Muscle layer of duodenum (tissue), 2 donors: ENCODE measurements at regions not wholly inside any gene's neighbourhood (a gene's known extent, or its start where the extent isn't known, plus 50 kb on each side); places are given as distances from the start of the nearest gene placed in this dataset.

ENCODE experiments used
- H3K27ac ChIP-seq: one replicate; pipeline ENCODE4 v1.7.0; 2013; ENCODE audit warnings: mild to moderate bottlenecking, low read length
- H3K27me3 ChIP-seq: one replicate; pipeline ENCODE4 v1.7.0; 2013; ENCODE audit warnings: low read depth, mild to moderate bottlenecking, control low read depth, low read length
- H3K36me3 ChIP-seq, 2 donors: one replicate each; pipeline ENCODE4 v1.7.0; 2013; ENCODE audit warnings: low read length in 2 of 2, control low read depth in 1 of 2, mild to moderate bottlenecking in 1 of 2; ENCODE audit not compliant: insufficient read depth in 2 of 2, control insufficient read depth in 1 of 2
- H3K4me1 ChIP-seq, 2 donors: one replicate each; pipeline ENCODE4 v1.7.0; 2013; ENCODE audit warnings: low read length in 2 of 2, mild to moderate bottlenecking in 2 of 2, control low read depth in 1 of 2, moderate library complexity in 1 of 2; ENCODE audit not compliant: insufficient read depth in 2 of 2, control insufficient read depth in 1 of 2
- H3K4me3 ChIP-seq, 2 donors: one replicate each; pipeline ENCODE4 v1.7.0; 2013; ENCODE audit warnings: low read length in 2 of 2, low read depth in 1 of 2, mild to moderate bottlenecking in 1 of 2
- H3K9me3 ChIP-seq, 2 donors: one replicate each; pipeline ENCODE4 v1.7.0; 2013; ENCODE audit warnings: low read length in 2 of 2, control low read depth in 1 of 2, mild to moderate bottlenecking in 1 of 2; ENCODE audit not compliant: control insufficient read depth in 1 of 2
- donor health status: healthy.

DNA sequence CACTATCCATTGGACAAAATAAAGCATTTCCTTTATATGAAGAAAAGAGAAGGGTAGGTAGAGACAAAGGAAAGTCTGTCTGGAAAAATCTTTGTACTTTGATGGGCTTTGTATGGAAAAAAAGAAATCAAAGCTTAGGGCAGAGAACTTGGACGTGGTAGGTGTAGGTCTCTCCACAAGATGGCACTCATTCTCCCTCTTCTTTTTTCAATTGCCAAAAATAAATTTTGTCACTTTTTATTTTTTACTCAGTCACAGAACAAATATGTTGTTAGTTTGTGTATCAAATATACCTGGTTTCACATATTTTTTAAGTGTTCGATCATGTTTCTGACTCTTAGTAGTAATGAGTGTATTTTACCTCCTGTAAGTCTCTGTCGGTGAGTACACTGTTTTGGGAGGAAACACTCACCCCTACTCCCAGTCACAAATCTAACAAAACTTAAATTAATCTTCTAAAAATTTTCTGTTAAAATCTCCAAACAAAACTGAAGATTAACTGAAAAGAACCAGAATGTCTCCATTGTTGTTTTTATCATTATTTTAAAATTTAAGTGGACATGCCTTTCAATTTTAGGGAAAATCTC lies 415.8 kb upstream of the GOLIM4 start:
- Histone ChIP-seq H3K9me3 (no peaks in the 10 kb centered on the region), H3K36me3 (no peaks in the 10 kb centered on the region), H3K4me1 (no peaks in the 10 kb centered on the region), H3K27ac (no peak overlapping the region), H3K4me3 (no peak overlapping the region), H3K27me3 (no peaks in the 10 kb centered on the region)

DNA sequence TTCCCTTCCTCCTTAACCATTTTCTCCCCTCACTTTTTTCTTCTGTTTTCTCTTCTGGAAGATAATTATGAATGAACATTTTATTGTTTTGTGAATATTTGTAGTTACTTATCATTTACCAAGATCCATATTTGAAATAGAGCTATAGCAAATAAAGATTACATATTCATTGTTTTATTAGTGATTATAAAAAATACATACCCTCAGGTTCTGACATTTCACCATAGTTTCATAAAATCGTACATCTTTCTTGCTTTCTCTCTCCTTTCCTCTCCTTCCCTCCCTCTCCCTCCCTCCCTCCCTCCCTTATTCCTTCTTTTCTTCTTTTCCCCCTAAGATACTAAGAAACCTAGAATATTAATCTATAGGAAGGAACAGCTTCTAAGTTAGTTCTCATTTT lies 410.9 kb upstream of the GOLIM4 start:
- H3K9me3 ChIP-seq: no peaks in the 10 kb centered on the region
- H3K27me3 ChIP-seq: no peaks in the 10 kb centered on the region
- H3K36me3 ChIP-seq: no peaks in the 10 kb centered on the region
- no peak overlapping the region for H3K4me3 ChIP-seq
- H3K4me1 ChIP-seq: no peaks in the 10 kb centered on the region
- no peak overlapping the region for H3K27ac ChIP-seq

- Histone ChIP-seq H3K4me3 (no peak overlapping the region), H3K27me3 (no peaks in the 10 kb centered on the region), H3K4me1 (no peaks in the 10 kb centered on the region), H3K27ac (no peak overlapping the region), H3K9me3 (no peaks in the 10 kb centered on the region), H3K36me3 (no peaks in the 10 kb centered on the region)
Observed at GRCh38 chr3:168501570-168501969, 405.8 kb upstream of the GOLIM4 start.

DNA sequence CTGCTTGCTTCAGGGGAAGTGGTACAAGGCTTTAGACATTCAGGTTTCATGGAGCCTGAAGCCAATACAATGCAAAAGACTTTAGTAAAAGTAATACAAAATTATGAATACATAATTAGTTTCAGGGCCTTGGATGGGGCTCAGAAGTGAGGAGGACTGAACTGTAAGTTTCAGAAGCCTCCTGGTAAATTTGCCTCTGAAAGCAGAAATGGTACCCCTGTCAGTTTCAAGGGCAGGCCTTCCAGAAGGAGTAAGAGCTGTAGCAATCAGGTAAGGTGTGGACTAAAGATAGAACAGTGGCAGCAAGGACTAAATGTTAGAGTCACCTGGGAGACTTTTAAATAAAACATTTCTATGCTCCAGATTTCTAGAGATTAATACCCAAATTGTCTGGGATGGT lies 402.5 kb upstream of the GOLIM4 start:
- Histone ChIP-seq H3K27me3 (no peaks in the 10 kb centered on the region), H3K36me3 (no peaks in the 10 kb centered on the region), H3K27ac (no peak overlapping the region), H3K9me3 (no peaks in the 10 kb centered on the region), H3K4me3 (no peak overlapping the region), H3K4me1 (no peaks in the 10 kb centered on the region)

GRCh38 chr3:168497741-168498140 lies 402.0 kb upstream of the GOLIM4 start:
- H3K27me3 ChIP-seq: no peaks in the 10 kb centered on the region
- H3K27ac ChIP-seq: no peak overlapping the region
- H3K4me1 ChIP-seq: no peaks in the 10 kb centered on the region
- H3K9me3 ChIP-seq: no peaks in the 10 kb centered on the region
- H3K4me3 ChIP-seq: no peak overlapping the region
- H3K36me3 ChIP-seq: no peaks in the 10 kb centered on the region

- Histone ChIP-seq H3K4me1 (no peaks in the 10 kb centered on the region), H3K27ac (no peak overlapping the region), H3K36me3 (no peaks in the 10 kb centered on the region), H3K4me3 (no peak overlapping the region), H3K9me3 (no peaks in the 10 kb centered on the region), H3K27me3 (no peaks in the 10 kb centered on the region)
Observed at GRCh38 chr3:168497183-168497582, 401.5 kb upstream of the GOLIM4 start.

DNA sequence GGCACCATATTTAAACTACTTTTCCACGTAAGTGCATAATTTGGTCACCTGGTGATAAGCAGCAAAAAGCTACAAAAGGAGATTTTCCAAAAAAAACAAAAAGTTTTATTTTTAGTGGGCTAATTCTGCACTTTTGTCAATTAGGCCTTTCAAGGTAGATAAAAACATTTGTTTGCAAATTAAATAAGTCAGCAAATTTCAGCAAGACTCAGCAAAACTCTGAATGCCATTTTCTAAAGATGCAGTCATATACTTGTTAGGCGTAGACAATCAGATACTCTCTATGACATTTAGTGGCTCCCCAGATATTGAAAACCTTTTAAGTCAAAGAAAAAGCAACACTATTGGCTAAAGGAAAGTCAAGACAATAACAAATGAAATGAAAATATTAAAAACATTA lies 400.2 kb upstream of the GOLIM4 start:
- no peaks in the 10 kb centered on the region for H3K27me3 ChIP-seq
- H3K36me3 ChIP-seq: no peaks in the 10 kb centered on the region
- no peak overlapping the region for H3K27ac ChIP-seq
- no peaks in the 10 kb centered on the region for H3K9me3 ChIP-seq
- no peak overlapping the region for H3K4me3 ChIP-seq
- H3K4me1 ChIP-seq: no peaks in the 10 kb centered on the region

DNA sequence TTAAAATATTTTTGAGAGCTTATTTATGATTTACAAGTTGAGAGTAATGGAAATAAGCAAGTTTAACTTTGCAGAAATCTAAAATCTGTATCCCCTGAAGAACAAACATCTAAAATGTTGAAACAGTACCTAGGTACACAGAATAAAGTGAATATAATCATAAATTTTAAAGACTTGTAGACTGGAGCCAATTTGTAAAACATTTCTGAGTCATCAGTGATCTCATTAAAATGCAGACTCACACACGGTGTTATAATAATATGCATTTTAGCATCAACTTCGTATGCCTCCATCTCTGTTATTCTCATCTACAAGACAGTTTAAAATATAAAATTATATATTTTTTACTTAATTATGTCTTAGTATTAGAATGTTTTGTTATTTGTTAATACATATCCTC lies 399.5 kb upstream of the GOLIM4 start:
- Histone ChIP-seq H3K27ac (no peak overlapping the region), H3K4me1 (no peaks in the 10 kb centered on the region), H3K27me3 (no peaks in the 10 kb centered on the region), H3K9me3 (no peaks in the 10 kb centered on the region), H3K4me3 (no peak overlapping the region), H3K36me3 (no peaks in the 10 kb centered on the region)

DNA sequence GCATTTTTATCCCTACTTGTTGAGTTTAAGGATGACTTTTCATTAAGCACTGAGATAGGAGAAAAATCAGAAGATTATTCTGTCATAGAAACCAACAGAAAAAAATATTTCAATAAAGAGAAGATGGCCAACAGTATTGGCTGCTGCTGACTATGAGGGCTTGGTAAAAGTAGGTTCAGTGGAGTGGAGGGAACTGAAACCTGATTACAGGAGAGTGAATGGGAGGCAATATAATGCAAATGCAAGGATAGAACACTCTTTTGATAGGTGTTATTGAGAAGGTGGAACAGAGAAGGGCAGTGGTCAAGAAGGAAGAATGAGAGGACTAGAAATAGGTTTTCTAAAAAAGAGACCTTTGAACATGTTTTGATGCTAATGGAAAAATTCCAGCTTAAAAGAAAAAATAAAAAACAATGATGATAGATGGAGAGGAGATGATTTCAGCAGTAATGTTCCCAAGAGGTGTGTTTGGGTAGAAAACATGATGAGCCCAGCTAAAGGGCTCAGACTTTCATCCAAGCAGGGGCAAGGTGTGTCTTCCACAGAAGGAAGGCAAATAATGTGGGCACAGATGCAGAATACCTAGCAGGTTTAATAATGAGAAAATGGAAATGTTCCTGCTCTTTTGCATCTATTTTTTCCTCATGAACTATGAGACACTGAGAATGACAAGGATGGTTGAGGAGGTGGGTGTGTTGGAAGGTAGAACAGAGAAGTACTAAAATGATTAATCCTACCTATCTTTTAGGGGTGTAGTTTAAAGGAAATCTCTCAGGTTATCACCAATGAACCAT lies 397.9 kb upstream of the GOLIM4 start:
- no peaks in the 10 kb centered on the region for H3K9me3 ChIP-seq
- no peaks in the 10 kb centered on the region for H3K36me3 ChIP-seq
- no peak overlapping the region for H3K27ac ChIP-seq
- H3K4me3 ChIP-seq: no peak overlapping the region
- H3K27me3 ChIP-seq: no peaks in the 10 kb centered on the region
- no peaks in the 10 kb centered on the region for H3K4me1 ChIP-seq

DNA sequence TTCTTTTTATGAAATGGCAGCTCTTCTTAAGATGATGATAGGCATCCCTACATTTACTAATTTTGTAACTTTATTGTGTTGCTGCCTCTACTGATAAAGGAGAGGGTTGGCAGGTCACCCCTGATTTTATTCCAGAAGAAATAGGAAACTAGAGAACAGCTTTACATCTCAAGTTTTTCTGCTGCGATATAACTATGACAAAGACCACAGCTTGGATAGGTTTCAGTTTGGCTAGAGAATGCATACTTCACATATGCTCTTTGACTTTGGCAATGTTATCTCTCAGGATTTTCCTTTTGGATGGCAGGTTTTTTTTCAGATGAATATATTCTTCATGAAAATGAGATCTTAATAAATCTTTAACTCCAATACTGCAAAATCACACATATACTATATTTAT lies 395.3 kb upstream of the GOLIM4 start:
- Histone ChIP-seq H3K27ac (no peak overlapping the region), H3K4me1 (no peaks in the 10 kb centered on the region), H3K36me3 (no peaks in the 10 kb centered on the region), H3K27me3 (no peaks in the 10 kb centered on the region), H3K9me3 (no peaks in the 10 kb centered on the region), H3K4me3 (no peak overlapping the region)

DNA sequence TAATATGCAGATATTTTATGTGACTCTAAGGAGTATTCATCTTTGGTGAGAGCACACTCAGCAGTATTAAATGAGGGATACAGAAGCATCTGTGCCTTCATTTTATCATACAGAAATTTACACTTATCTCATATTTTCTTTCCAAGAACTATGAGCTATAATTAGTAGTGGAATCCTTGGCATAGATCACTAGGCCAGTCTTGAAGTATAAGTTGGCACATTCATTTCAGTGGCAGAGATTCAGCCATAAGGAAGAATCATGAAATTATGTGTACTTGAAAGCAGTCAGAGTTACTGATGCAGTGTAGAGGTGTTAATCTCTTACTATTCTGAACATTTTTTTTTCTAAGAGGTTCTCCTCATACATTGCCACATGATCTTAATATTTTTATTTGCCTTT lies 393.6 kb upstream of the GOLIM4 start:
- Histone ChIP-seq H3K4me1 (no peaks in the 10 kb centered on the region), H3K27ac (no peak overlapping the region), H3K36me3 (no peaks in the 10 kb centered on the region), H3K4me3 (no peak overlapping the region), H3K9me3 (no peaks in the 10 kb centered on the region), H3K27me3 (no peaks in the 10 kb centered on the region)

DNA sequence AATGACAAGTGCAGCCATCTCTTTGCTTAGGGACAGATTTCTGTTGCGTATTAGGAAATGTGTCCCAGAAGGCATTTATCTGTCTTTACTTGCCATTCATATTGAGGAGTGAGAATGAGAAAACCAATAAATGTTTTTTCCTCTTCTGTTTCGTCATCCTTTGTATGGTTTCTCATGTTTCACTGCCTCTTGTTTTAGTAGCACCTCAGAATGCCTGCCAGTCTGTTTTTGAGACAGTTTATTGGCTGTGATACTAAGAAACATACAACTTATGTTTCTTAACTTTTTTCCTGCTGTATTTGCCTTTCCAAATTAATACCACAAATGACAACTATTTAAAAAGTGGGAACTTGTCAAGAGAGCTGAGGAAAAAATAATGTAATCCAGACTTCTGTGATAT lies 390.2 kb upstream of the GOLIM4 start:
- no peaks in the 10 kb centered on the region for H3K27me3 ChIP-seq
- H3K27ac ChIP-seq: no peak overlapping the region
- no peaks in the 10 kb centered on the region for H3K36me3 ChIP-seq
- H3K9me3 ChIP-seq: no peaks in the 10 kb centered on the region
- H3K4me3 ChIP-seq: no peak overlapping the region
- no peaks in the 10 kb centered on the region for H3K4me1 ChIP-seq
